GM18907 (cell line): ENCODE measurements at regions not wholly inside any gene's neighbourhood (a gene's known extent, or its start where the extent isn't known, plus 50 kb on each side); places are given as distances from the start of the nearest gene placed in this dataset.

Experiments
- ATAC-seq: cut with Tn5 transposase; IDR thresholded peaks from one replicate; pipeline ENCODE4 v1.9.1; 2021; ENCODE audit warnings: mild to moderate bottlenecking, moderate library complexity; ENCODE audit not compliant: unreplicated experiment

- ATAC-seq = no peak
These were observed 59.8 kb upstream of the GPM6A start for GRCh38 chr4:175871774-175872405.

GRCh38 chr4:175873707-175874106 lies 61.6 kb upstream of the GPM6A start:
- ATAC-seq = no peak

GRCh38 chr4:175874306-175874705 lies 62.2 kb upstream of the GPM6A start:
- ATAC-seq = no peak

- no peak for ATAC-seq
These were observed 64.1 kb upstream of the GPM6A start for GRCh38 chr4:175875993-175876771.

- ATAC-seq = no peak
These were observed 70.8 kb upstream of the GPM6A start for GRCh38 chr4:175882891-175883290.

- ATAC-seq = no peak
These were observed 72.0 kb upstream of the GPM6A start for GRCh38 chr4:175884048-175884447.

- no peak for ATAC-seq
These were observed 79.2 kb upstream of the GPM6A start for GRCh38 chr4:175891231-175891630.

- ATAC-seq = no peak
These were observed 79.8 kb upstream of the GPM6A start for GRCh38 chr4:175891851-175892250.

GRCh38 chr4:175905925-175906324 lies 93.9 kb upstream of the GPM6A start:
- no peak for ATAC-seq

- ATAC-seq = no peak
These were observed 94.3 kb upstream of the GPM6A start for GRCh38 chr4:175906384-175906783.

GRCh38 chr4:175910700-175911099 lies 98.6 kb upstream of the GPM6A start:
- ATAC-seq = no peak

GRCh38 chr4:175916626-175917351 lies 104.7 kb upstream of the GPM6A start:
- no peak for ATAC-seq

GRCh38 chr4:175927121-175927520 lies 115.1 kb upstream of the GPM6A start:
- no peak for ATAC-seq

GRCh38 chr4:175929441-175929840 lies 117.4 kb upstream of the GPM6A start:
- no peak for ATAC-seq

- no peak for ATAC-seq
These were observed 117.9 kb upstream of the GPM6A start for GRCh38 chr4:175929932-175930331.

GRCh38 chr4:175930471-175930870 lies 118.4 kb upstream of the GPM6A start:
- no peak for ATAC-seq

GRCh38 chr4:175932116-175932515 lies 120.1 kb upstream of the GPM6A start:
- no peak for ATAC-seq

- no peak for ATAC-seq
These were observed 122.4 kb upstream of the GPM6A start for GRCh38 chr4:175934506-175934905.

- no peak for ATAC-seq
These were observed 123.1 kb upstream of the GPM6A start for GRCh38 chr4:175935016-175935661.

GRCh38 chr4:175944126-175944910 lies 121.3 kb upstream of the WDR17 start:
- ATAC-seq = no peak
